A673 (cell line): ENCODE measurements at regions not wholly inside any gene's neighbourhood (a gene's known extent, or its start where the extent isn't known, plus 50 kb on each side); places are given as distances from the start of the nearest gene placed in this dataset.

Experiments used
- BruUV-seq: library from RNA; stranded (reverse); fragments of 400-500 nt; replicated peaks from 2 replicates; lab custom pipeline; 2021; lab: Mats Ljungman, UMichigan
- CTCF ChIA-PET: fragments of 300-600 bp; sonication (Branson Sonifier 250); formaldehyde crosslinking; loops from one replicate; lab custom pipeline; 2022; ENCODE audit warnings: antibody characterized with exemption; lab: Charles Lee
- POLR2A ChIA-PET: fragments of 300-600 bp; sonication (Branson Sonifier 250); formaldehyde crosslinking; loops from one replicate; lab custom pipeline; 2022; ENCODE audit warnings: antibody characterized with exemption; ENCODE audit not compliant: low non-redundant PET; lab: Charles Lee
- DNase-seq: peaks from one replicate; pipeline ENCODE4 v3.0.0-alpha.2; 2015; ENCODE audit warnings: low spot score
- H3K27ac ChIP-seq: fragments of 200-600 bp; sonication (generic); 2 replicates; pipeline ENCODE4 v1.5.1; 2016; ENCODE audit warnings: mixed run types, low read depth, mild to moderate bottlenecking, mixed read lengths, antibody characterized with exemption, low read length; ENCODE audit not compliant: poor library complexity, severe bottlenecking
- H3K27me3 ChIP-seq: fragments of 200-600 bp; sonication (generic); replicated peaks from 2 replicates; pipeline ENCODE4 v1.6.1; 2017; ENCODE audit warnings: mixed run types, low read depth, mild to moderate bottlenecking, mixed read lengths, antibody characterized with exemption, low read length; ENCODE audit not compliant: insufficient read depth, poor library complexity
- H3K36me3 ChIP-seq: fragments of 200-600 bp; sonication (generic); 2 replicates; pipeline ENCODE4 v1.6.1; 2016; ENCODE audit warnings: mixed run types, mild to moderate bottlenecking, mixed read lengths, antibody characterized with exemption, low read length; ENCODE audit not compliant: insufficient read depth, poor library complexity, severe bottlenecking
- H3K4me1 ChIP-seq: fragments of 200-600 bp; sonication (generic); 2 replicates; pipeline ENCODE4 v1.6.1; 2017; ENCODE audit warnings: mixed run types, mild to moderate bottlenecking, mixed read lengths, antibody characterized with exemption, low read length; ENCODE audit not compliant: insufficient read depth, poor library complexity, severe bottlenecking
- H3K4me3 ChIP-seq: fragments of 200-600 bp; sonication (generic); 2 replicates; pipeline ENCODE4 v1.5.1; 2016; ENCODE audit warnings: low read depth, mixed run types, mild to moderate bottlenecking, mixed read lengths, low read length; ENCODE audit not compliant: poor library complexity, severe bottlenecking
- H3K9me3 ChIP-seq: fragments of 200-600 bp; sonication (generic); 2 replicates; pipeline ENCODE4 v1.6.1; 2016; ENCODE audit warnings: mixed run types, low read depth, mild to moderate bottlenecking, mixed read lengths, antibody characterized with exemption, low read length; ENCODE audit not compliant: poor library complexity, severe bottlenecking
- CTCF ChIP-seq: fragments of 300-800, 200-600 bp; sonication (generic); conservative IDR thresholded peaks from 2 replicates; pipeline ENCODE4 v1.5.1; 2017; ENCODE audit warnings: low read depth, mild to moderate bottlenecking, antibody characterized with exemption, low read length, moderate library complexity, mixed read lengths
- EZH2 ChIP-seq: fragments of 200-600 bp; sonication (generic); IDR thresholded peaks from 2 replicates; pipeline ENCODE4 v1.6.1; 2017; ENCODE audit warnings: borderline replicate concordance, low read depth, mild to moderate bottlenecking, mixed read lengths, antibody characterized with exemption, low read length; ENCODE audit not compliant: poor library complexity, severe bottlenecking
- intact Hi-C: fragments of 100-400 bp; cut with micrococcal nuclease; formaldehyde crosslinking; loops from one replicate; pipeline ENCODE4 v1.10.0; 2022; ENCODE audit not compliant: unreplicated experiment

GRCh38 chr3:56857178-56857577, 55.4 kb upstream of the ARHGEF3 start:
- Histone ChIP-seq H3K27me3 (no peaks in the 10 kb centered on the region), H3K9me3 (no peaks in the 10 kb centered on the region), H3K27ac (no peak overlapping the region), H3K36me3 (no peaks in the 10 kb centered on the region), H3K4me1 (no peaks in the 10 kb centered on the region), H3K4me3 (no peak overlapping the region)
- no TSS peak for BruUV-seq
- no peak for DNase-seq
- intact Hi-C loops = no loop called here
- ChIA-PET CTCF (no interaction called here), POLR2A (no interaction called here)
- no peak for TF ChIP-seq EZH2
- no peak for TF ChIP-seq CTCF

GRCh38 chr3:56856752-56857151, 55.0 kb upstream of the ARHGEF3 start:
- no peak overlapping the region for H3K4me3 ChIP-seq
- intact Hi-C loops = no loop called here

DNA sequence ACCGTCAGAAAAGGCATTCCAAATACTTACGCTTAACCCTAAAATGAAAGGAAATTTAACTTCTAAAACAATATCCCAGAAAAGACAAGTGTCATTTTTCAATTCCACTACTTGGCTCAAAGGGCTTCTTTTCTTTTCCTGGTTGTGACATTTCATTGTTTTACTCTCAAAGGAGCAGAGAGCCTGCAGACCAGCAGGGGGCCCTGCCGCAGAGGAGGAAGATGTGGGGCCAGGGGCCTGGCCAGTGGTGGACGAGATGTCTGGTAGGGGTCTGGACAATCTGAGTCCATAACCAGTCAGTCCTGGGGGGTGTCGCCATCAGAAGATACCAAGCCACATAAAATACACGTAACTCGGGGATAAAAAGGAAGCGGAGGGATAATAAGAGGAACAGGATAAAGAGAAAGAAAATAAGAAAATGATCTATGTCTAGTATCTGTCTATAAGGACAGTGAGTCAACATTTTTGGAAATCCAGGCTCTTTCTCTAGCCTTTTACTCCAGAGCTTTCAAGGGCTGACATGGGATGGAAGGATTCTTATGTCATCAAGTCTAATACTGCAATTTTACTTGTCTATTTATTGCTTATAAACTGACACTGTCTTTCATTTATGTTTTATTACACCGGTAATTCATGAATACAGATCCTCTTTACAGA, 54.2 kb upstream of the ARHGEF3 start:
- POLR2A ChIA-PET = no interaction called here
- CTCF ChIA-PET = no interaction called here
- TF ChIP-seq EZH2 = no peak
- peak; percentile 44 for TF ChIP-seq CTCF
- Histone ChIP-seq H3K9me3 (no peaks in the 10 kb centered on the region), H3K4me1 (no peaks in the 10 kb centered on the region), H3K36me3 (no peaks in the 10 kb centered on the region), H3K27me3 (no peaks in the 10 kb centered on the region), H3K27ac (no peak overlapping the region), H3K4me3 (no peak overlapping the region)
- no TSS peak for BruUV-seq
- no peak for DNase-seq
- intact Hi-C loops = no loop called here

More at GRCh38 chr3:56856752-56857151, 55.0 kb upstream of the ARHGEF3 start:
- CTCF ChIA-PET = no interaction called here
- BruUV-seq = no TSS peak
- POLR2A ChIA-PET = no interaction called here
- no peak for TF ChIP-seq EZH2
- TF ChIP-seq CTCF = no peak
- no peak for DNase-seq
- Histone ChIP-seq H3K27ac (no peak overlapping the region), H3K4me1 (no peaks in the 10 kb centered on the region), H3K27me3 (no peaks in the 10 kb centered on the region), H3K36me3 (no peaks in the 10 kb centered on the region), H3K9me3 (no peaks in the 10 kb centered on the region)
